ENCODE measurements at regions not wholly inside any gene's neighbourhood (a gene's known extent, or its start where the extent isn't known, plus 50 kb on each side); places are given as distances from the start of the nearest gene placed in this dataset.
"Not testable (repeated sequence)": the region's sequence is repeated elsewhere in the genome, so short reads cannot be mapped to it uniquely, and the experiment has no call there.

GRCh38 chr12:92059960-92060359 lies 85.7 kb downstream of the BTG1 start:
- no peak for DNase-seq

- no peak for DNase-seq
These were observed 87.0 kb downstream of the BTG1 start for GRCh38 chr12:92058664-92059063.

- not testable (repeated sequence) for DNase-seq
These were observed 88.9 kb downstream of the BTG1 start for GRCh38 chr12:92056756-92057155.

GRCh38 chr12:92056290-92056689 lies 89.4 kb downstream of the BTG1 start:
- no peak for DNase-seq

DNA sequence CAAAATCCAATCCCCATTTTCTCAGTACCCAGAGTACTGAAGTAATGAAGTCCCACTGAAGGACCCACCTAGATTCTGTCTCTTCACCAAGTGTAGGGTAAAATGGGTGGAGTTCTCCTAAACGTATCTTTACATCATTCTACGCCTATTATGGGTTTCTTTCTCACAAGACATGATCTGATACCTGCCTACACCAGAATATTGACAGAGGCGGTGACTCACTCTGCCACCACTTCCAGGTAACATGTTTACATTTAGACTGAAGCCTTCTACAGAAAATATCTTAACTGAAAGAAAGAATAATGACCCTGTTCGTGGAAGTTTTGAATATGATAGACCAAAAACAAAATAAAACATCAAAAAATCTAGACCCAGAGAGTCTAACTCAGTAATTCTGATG lies 89.8 kb downstream of the BTG1 start:
- DNase-seq: no peak

- DNase-seq: no peak
These were observed 94.2 kb downstream of the BTG1 start for GRCh38 chr12:92051441-92051840.

DNA sequence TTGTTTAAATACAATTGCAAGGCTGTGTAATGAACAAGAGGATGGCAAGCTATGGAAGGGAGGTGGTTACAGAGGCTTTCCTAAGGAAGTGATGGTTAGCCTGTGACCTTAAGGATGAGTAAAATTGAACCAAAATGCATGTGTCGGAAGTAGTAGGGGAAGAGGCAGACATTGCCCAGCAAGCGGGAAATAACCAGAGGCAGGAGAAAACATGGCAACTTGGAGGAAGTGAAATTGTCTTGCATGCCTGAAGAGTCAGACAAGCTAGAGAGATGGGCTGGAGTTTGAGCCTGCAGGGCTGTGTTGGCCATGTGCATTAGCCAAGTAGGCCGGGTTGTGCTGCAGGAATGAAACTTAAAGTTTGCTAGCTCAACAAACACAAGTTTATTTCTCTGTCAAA lies 96.2 kb downstream of the BTG1 start:
- no peak for DNase-seq

- DNase-seq: no peak
These were observed 98.2 kb downstream of the BTG1 start for GRCh38 chr12:92047393-92047826.

DNA sequence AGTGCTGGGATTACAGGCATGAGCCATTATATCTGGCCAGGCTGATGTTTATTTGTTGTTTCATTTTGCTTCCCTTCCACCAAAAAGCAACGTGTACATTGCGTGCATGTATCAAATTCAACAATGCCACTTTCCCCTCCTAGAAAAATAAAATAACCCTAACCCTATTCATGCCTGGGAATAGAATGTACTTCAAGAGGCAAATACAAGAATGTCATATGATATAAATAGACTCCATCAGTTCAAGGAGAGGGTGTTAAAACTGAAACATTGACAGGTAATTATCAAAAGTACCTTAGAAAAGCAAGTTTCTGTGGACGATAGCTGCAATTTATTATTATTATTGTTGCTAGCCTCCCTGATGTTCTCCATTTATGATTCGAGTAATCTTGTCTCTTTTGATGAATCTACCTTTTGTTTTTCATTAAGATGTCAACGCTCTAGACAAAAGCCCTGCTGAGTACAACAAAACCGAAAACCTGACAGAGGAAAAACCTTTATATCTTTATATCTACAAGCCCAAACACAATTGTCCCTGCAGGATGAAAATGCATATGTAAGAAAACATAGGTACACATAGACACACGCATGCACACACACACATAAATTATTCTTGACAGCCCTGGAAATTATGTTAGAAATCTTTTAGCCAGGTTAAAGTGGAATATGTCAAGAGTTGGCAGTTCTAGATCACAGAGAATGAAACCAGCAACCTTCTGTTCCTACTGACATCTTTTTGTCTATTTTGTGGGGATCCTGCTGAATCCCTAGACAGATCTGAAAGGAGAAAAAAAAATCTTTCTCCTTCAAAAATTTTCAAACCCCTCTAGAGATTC lies 98.9 kb downstream of the BTG1 start:
- DNase-seq: no peak

GRCh38 chr12:92045852-92046251 lies 99.8 kb downstream of the BTG1 start:
- DNase-seq: no peak

GRCh38 chr12:92044435-92044834 lies 101.2 kb downstream of the BTG1 start:
- no peak for DNase-seq

DNA sequence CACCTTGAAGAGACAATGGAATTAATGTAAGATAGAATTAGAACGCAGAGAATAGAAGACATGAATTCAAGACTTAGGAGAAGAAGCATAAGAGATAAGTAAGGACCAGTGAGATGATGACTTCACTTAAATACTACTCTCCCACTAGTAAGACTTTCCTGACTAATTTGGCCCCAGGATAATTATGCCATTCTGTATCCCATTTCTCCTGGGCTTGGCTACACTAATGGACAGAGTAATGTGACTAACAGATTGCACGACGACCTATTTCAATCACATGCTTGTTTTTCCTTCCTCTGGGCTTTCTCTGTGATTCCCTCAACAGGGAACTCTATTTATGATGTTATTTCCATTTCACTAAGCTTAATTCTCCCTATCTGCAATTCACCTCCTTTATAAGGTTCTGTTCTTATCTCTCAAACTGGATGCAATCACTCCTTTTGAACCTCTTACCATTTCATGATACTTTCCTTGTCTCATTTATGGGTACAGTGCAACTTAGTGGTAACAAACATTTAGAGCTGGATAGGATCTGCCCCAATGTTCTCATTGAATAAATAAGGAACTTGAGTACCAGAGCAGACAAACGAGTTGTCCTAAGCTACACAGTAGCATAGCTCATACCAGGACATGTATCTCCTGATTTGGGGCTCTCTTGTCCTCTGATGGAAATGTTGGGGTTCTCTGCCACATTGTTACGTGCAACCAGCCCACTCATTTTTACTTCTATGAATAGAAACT lies 102.7 kb downstream of the BTG1 start:
- no peak for DNase-seq

DNA sequence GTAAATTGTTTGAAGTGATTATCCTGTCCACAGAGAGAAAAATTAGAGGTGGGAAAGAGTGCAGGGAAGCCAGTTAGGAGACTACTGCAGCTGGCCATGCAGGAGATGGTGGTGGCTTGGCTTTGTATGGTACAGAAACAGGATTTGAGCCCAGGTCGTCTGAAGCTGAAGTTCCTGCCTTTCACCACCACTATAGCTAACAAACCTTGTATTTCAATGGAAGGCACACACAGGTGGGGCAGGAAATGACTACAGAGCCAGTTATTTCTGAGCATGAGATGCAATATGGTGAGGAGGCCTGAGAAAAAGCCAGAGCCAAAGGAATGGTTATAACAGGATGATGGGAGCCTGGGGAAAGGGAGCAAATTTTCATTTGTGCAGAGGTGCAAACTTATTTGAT lies 103.9 kb downstream of the BTG1 start:
- DNase-seq: no peak

GRCh38 chr12:92039046-92039445 lies 106.6 kb downstream of the BTG1 start:
- no peak for DNase-seq

DNA sequence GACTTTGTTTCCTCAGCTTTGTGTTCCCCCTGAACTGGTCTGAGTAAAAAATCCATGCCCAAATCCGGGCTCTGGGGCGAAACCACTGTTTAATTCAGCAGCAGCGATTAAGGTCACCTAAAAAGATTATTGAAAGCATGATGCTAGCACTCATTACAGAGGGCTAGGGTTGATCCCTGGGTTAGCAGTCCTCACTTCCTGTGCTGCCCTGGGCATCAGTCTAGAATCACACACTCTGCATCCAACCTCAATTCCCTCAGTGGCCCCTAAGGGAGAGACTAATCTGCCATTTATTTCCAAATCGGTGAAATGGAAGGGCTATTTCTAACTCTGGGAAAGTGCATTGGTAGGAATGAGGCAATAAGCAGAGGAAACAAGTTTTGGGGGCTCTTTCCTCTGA lies 107.2 kb downstream of the BTG1 start:
- DNase-seq: no peak

- no peak for DNase-seq
These were observed 108.7 kb downstream of the BTG1 start for GRCh38 chr12:92036771-92037453.

GRCh38 chr12:92036061-92036620 lies 109.5 kb downstream of the BTG1 start:
- no peak for DNase-seq

GRCh38 chr12:92035477-92035876 lies 110.2 kb downstream of the BTG1 start:
- DNase-seq: no peak

- peak; percentile 98 for DNase-seq
These were observed 110.7 kb downstream of the BTG1 start for GRCh38 chr12:92034858-92035401.

DNA sequence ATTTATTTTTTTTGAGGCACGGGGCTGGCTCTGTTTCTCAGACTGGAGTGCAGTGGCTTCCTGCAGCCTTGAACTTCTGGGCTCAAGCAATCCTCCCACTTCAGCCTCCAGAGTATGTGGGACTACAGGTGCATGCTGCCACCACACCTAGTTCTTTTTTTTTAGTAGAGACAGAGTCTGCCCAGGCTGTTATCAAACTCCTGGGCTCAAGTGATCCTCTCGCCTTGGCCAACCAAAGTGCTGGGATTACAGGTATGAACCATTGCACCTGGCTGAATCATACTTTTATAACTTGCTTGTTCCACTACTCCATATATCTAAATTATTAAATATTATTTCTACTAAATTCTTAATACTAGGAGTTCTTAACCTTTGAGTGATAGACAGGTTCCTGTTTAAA lies 111.6 kb downstream of the BTG1 start:
- DNase-seq: no peak

DNA sequence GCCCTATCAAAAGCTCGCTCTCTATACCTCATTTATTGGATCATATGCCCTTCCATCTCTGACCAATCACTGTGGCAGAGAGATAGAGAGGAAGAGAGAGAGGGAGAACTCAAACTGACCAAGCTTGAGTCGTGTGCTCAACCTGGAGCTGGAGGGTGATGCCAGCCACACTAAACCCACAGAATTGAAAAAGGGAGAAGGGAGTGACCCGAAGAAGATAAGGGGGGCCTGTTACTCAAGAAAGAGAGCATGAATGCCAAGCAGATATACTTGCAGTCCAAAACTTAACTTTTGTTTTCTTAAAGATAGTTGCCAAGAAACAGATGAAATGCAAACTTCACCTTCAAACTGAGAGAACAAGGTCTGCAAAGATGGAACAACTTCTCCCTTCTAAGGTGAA lies 112.7 kb downstream of the BTG1 start:
- DNase-seq: no peak

DNA sequence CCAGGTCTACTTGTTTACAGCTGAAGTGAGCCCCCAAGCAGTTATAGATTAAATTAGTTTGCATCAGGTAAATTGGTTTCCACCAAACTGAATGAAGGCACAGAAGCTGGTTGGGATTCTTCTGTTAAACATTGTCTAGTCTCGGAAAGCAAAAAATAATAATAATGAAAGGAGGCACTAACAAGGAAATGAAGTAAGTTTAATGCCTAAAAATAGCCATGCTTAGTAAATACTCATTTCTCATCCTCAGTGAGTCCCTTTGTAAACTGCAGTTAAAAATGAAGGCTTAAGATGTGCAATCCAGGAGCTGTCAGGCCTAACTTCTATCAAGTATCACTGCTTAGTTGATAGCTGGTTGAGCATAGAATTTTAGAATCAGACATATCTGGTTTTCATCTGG lies 113.5 kb downstream of the BTG1 start:
- DNase-seq: no peak

- no peak for DNase-seq
These were observed 115.0 kb downstream of the BTG1 start for GRCh38 chr12:92030618-92031017.
